ENCODE measurements at regions not wholly inside any gene's neighbourhood (a gene's known extent, or its start where the extent isn't known, plus 50 kb on each side); places are given as distances from the start of the nearest gene placed in this dataset.

DNA sequence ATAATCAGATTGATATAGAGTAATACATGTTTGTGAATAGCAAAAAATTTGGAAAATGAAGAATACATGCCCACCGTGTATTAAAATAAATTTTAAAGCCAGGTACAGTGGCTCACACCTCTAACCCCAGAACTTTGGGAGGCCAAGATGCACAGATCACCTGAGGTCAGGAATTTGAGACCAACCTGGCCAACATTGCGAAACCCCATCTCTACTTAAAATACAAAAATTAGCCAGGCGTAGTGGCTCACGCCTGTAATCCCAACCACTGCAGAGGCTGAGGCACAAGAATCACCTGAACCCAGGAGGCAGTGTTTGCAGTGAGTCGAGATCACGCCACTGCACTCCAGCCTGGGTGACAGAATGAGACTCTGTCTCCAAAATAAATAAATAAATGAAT lies 266.3 kb downstream of the SI start:
- TF ChIP-seq CTCF (IDR thresholded peaks at IDR 0.05) (no peak), RAD21 (IDR thresholded peaks at IDR 0.05; ENCODE audit: low read length) (no peak), EP300 (IDR thresholded peaks at IDR 0.05; ENCODE audit: borderline replicate concordance in 1 of 2, low read depth in 1 of 2, low read length in 1 of 2) (no peak), TEAD4 (IDR thresholded peaks at IDR 0.05; ENCODE audit: borderline replicate concordance, insufficient read depth) (no peak), GABPA (IDR thresholded peaks at IDR 0.05; ENCODE audit: low read depth) (no peak), POLR2AphosphoS5 (IDR thresholded peaks at IDR 0.05; ENCODE audit: low read depth, low read length) (no peak), FOXM1 (IDR thresholded peaks at IDR 0.05; ENCODE audit: low read depth) (no peak), SIN3A (IDR thresholded peaks at IDR 0.05; ENCODE audit: borderline replicate concordance, low read depth, low read length) (no peak), TCF12 (IDR thresholded peaks at IDR 0.05) (no peak), USF2 (IDR thresholded peaks at IDR 0.05; ENCODE audit: borderline replicate concordance, low read depth, low read length) (no peak), GATA2 (CRISPR knock-in tag; IDR thresholded peaks at IDR 0.05) (no peak), RCOR1 (IDR thresholded peaks at IDR 0.05; ENCODE audit: low read length) (no peak)
- TF ChIP-seq, protein P1, sequence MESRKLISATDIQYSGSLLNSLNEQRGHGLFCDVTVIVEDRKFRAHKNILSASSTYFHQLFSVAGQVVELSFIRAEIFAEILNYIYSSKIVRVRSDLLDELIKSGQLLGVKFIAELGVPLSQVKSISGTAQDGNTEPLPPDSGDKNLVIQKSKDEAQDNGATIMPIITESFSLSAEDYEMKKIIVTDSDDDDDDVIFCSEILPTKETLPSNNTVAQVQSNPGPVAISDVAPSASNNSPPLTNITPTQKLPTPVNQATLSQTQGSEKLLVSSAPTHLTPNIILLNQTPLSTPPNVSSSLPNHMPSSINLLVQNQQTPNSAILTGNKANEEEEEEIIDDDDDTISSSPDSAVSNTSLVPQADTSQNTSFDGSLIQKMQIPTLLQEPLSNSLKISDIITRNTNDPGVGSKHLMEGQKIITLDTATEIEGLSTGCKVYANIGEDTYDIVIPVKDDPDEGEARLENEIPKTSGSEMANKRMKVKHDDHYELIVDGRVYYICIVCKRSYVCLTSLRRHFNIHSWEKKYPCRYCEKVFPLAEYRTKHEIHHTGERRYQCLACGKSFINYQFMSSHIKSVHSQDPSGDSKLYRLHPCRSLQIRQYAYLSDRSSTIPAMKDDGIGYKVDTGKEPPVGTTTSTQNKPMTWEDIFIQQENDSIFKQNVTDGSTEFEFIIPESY (IDR thresholded peaks at IDR 0.05; ENCODE audit: borderline replicate concordance, low read depth): no peak

Measured in SK-N-SH (cell line).